Liver (tissue), 8 donors: ENCODE measurements at regions not wholly inside any gene's neighbourhood (a gene's known extent, or its start where the extent isn't known, plus 50 kb on each side); places are given as distances from the start of the nearest gene placed in this dataset.
"Not testable (repeated sequence)": the region's sequence is repeated elsewhere in the genome, so short reads cannot be mapped to it uniquely, and the experiment has no call there.

Experiments
- DNase-seq: peaks from one replicate; pipeline ENCODE4 v3.0.0-alpha.2; 2017; ENCODE audit warnings: low spot score
- H3K27ac ChIP-seq, 2 donors: one replicate each; pipeline ENCODE4 v1.7.0; 2013; ENCODE audit warnings: inconsistent platforms in 2 of 2, low read length in 2 of 2, control low read depth in 1 of 2, low read depth in 1 of 2, mild to moderate bottlenecking in 1 of 2
- H3K27me3 ChIP-seq, 4 donors: one replicate each; pipeline versions ENCODE4 v1.6.1 to v1.7.0; 2013; ENCODE audit warnings: low read length in 3 of 4, inconsistent platforms in 1 of 4, mild to moderate bottlenecking in 1 of 4, moderate library complexity in 1 of 4; ENCODE audit not compliant: control insufficient read depth in 4 of 4, insufficient read depth in 4 of 4
- H3K36me3 ChIP-seq, 4 donors: one replicate each; pipeline versions ENCODE4 v1.6.1 to v1.7.0; 2013; ENCODE audit warnings: low read length in 3 of 4, mild to moderate bottlenecking in 3 of 4, low read depth in 1 of 4, moderate library complexity in 1 of 4; ENCODE audit not compliant: control insufficient read depth in 4 of 4, insufficient read depth in 3 of 4
- H3K4me1 ChIP-seq, 4 donors: one replicate each; pipeline versions ENCODE4 v1.6.1 to v1.7.0; 2013; ENCODE audit warnings: low read length in 3 of 4, mild to moderate bottlenecking in 3 of 4, moderate library complexity in 1 of 4; ENCODE audit not compliant: control insufficient read depth in 4 of 4, insufficient read depth in 4 of 4
- H3K4me3 ChIP-seq, 3 donors: one replicate each; pipeline versions ENCODE4 v1.6.1 to v1.7.0; 2013; ENCODE audit warnings: low read length in 3 of 3, control low read depth in 1 of 3, low read depth in 1 of 3, mild to moderate bottlenecking in 1 of 3
- H3K9ac ChIP-seq, 2 donors: one replicate each; pipeline ENCODE4 v1.7.0; 2013; ENCODE audit warnings: low read length in 2 of 2, mild to moderate bottlenecking in 2 of 2, moderate library complexity in 2 of 2, control low read depth in 1 of 2, low read depth in 1 of 2
- H3K9me3 ChIP-seq, 4 donors: one replicate each; pipeline versions ENCODE4 v1.6.1 to v1.7.0; 2013; ENCODE audit warnings: low read length in 3 of 4; ENCODE audit not compliant: control insufficient read depth in 4 of 4
- EGR1 ChIP-seq, 2 donors: IDR thresholded peaks; 2 replicates each; pipeline ENCODE4 v1.6.1; 2016 to 2018; ENCODE audit warnings: antibody characterized with exemption in 2 of 2, low read depth in 2 of 2
- FOXA1 ChIP-seq: IDR thresholded peaks from 2 replicates; pipeline ENCODE4 v1.6.1; 2016; ENCODE audit warnings: antibody characterized with exemption
- FOXA2 ChIP-seq: IDR thresholded peaks from 2 replicates; pipeline ENCODE4 v1.6.1; 2016; ENCODE audit warnings: antibody characterized with exemption
- GABPA ChIP-seq, 2 donors: IDR thresholded peaks in 1 of 2; conservative IDR thresholded peaks in 1 of 2; 2 replicates each; pipeline ENCODE4 v1.6.1; 2016; ENCODE audit warnings: antibody characterized with exemption in 2 of 2, mild to moderate bottlenecking in 1 of 2, moderate library complexity in 1 of 2
- HNF4A ChIP-seq, 2 donors: conservative IDR thresholded peaks; 2 replicates each; pipeline ENCODE4 v1.6.1; 2016; ENCODE audit warnings: antibody characterized with exemption in 2 of 2, mild to moderate bottlenecking in 2 of 2
- HNF4G ChIP-seq: IDR thresholded peaks from 2 replicates; pipeline ENCODE4 v1.6.1; 2016; ENCODE audit warnings: antibody characterized with exemption
- JUND ChIP-seq, 2 donors: IDR thresholded peaks; 2 replicates each; pipeline ENCODE4 v1.6.1; 2016; ENCODE audit warnings: antibody characterized with exemption in 2 of 2
- NR2F2 ChIP-seq: IDR thresholded peaks from 2 replicates; pipeline ENCODE4 v1.6.1; 2016; ENCODE audit warnings: antibody characterized with exemption
- SP1 ChIP-seq: IDR thresholded peaks from 2 replicates; pipeline ENCODE4 v1.6.1; 2018; ENCODE audit warnings: antibody characterized with exemption, mild to moderate bottlenecking
- TAF1 ChIP-seq: conservative IDR thresholded peaks from 2 replicates; pipeline ENCODE4 v1.6.1; 2016; ENCODE audit warnings: antibody characterized with exemption, mild to moderate bottlenecking
- YY1 ChIP-seq: IDR thresholded peaks from 2 replicates; pipeline ENCODE4 v1.6.1; 2016; ENCODE audit warnings: antibody characterized with exemption, mild to moderate bottlenecking
- WGBS: extraction: QIAGEN DNeasy Blood & Tissue Kit; methylation state at CpG from one replicate; pipeline ENCODE4 v1.1.7; 2013; 5-methylcytosine and 5-hydroxymethylcytosine counted together
- TF ChIP-seq, protein P1 (sequence below): IDR thresholded peaks from 2 replicates; pipeline ENCODE4 v1.6.1; 2016; ENCODE audit warnings: antibody characterized with exemption, mild to moderate bottlenecking
- TF ChIP-seq, protein P2 (sequence below): IDR thresholded peaks from 2 replicates; pipeline ENCODE4 v1.6.1; 2016; ENCODE audit warnings: antibody characterized with exemption
- TF ChIP-seq, protein P3 (sequence below): IDR thresholded peaks from 2 replicates; pipeline ENCODE4 v1.6.1; 2016; ENCODE audit warnings: antibody characterized with exemption
- TF ChIP-seq, protein P4 (sequence below): fragments of 150-350 bp; IDR thresholded peaks from 2 replicates; pipeline ENCODE4 v1.5.1; 2017; ENCODE audit warnings: improper control_type of control experiment, low read depth, low read length; ENCODE audit not compliant: missing input control
- TF ChIP-seq, protein P5 (sequence below): IDR thresholded peaks from 2 replicates; pipeline ENCODE4 v1.6.1; 2016; ENCODE audit warnings: antibody characterized with exemption
- donor health status: healthy.
- donor health status: healthy.
- donor health status: healthy.
- donor health status: healthy.
- donor health status: healthy.

DNA sequence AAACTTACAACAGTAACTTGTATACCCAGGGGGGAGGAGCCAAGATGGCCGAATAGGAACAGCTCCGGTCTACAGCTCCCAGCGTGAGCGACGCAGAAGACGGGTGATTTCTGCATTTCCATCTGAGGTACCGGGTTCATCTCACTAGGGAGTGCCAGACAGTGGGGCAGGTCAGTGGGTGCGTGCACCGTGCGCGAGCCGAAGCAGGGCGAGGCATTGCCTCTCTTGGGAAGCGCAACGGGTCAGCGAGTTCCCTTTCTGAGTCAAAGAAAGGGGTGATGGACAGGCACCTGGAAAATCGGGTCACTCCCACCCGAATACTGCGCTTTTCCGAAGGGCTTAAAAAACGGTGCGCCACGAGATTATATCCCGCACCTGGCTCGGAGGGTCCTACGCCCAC lies 278.8 kb downstream of the FAM47B start:
- H3K36me3 ChIP-seq, result not testable (repeated sequence)

GRCh38 chrX:35244088-35244741 lies 301.6 kb downstream of the FAM47B start:
- Histone ChIP-seq H3K9ac (no peak overlapping the region), H3K4me3 (no peak overlapping the region), H3K9me3 (no peaks in the 10 kb centered on the region), H3K4me1 (no peaks in the 10 kb centered on the region), H3K27me3 (no peaks in the 10 kb centered on the region), H3K27ac (no peak overlapping the region), H3K36me3 (no peaks in the 10 kb centered on the region)
- DNase-seq, result no peak
- TF ChIP-seq GABPA (IDR thresholded peaks at IDR 0.05 in 1 of 2, conservative IDR thresholded peaks at IDR 0.05 in 1 of 2) (no peak), HNF4G (no peak), HNF4A (conservative IDR thresholded peaks at IDR 0.05) (no peak)
- TF ChIP-seq, protein P1, sequence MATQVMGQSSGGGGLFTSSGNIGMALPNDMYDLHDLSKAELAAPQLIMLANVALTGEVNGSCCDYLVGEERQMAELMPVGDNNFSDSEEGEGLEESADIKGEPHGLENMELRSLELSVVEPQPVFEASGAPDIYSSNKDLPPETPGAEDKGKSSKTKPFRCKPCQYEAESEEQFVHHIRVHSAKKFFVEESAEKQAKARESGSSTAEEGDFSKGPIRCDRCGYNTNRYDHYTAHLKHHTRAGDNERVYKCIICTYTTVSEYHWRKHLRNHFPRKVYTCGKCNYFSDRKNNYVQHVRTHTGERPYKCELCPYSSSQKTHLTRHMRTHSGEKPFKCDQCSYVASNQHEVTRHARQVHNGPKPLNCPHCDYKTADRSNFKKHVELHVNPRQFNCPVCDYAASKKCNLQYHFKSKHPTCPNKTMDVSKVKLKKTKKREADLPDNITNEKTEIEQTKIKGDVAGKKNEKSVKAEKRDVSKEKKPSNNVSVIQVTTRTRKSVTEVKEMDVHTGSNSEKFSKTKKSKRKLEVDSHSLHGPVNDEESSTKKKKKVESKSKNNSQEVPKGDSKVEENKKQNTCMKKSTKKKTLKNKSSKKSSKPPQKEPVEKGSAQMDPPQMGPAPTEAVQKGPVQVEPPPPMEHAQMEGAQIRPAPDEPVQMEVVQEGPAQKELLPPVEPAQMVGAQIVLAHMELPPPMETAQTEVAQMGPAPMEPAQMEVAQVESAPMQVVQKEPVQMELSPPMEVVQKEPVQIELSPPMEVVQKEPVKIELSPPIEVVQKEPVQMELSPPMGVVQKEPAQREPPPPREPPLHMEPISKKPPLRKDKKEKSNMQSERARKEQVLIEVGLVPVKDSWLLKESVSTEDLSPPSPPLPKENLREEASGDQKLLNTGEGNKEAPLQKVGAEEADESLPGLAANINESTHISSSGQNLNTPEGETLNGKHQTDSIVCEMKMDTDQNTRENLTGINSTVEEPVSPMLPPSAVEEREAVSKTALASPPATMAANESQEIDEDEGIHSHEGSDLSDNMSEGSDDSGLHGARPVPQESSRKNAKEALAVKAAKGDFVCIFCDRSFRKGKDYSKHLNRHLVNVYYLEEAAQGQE, result no peak
- TF ChIP-seq, protein P2, sequence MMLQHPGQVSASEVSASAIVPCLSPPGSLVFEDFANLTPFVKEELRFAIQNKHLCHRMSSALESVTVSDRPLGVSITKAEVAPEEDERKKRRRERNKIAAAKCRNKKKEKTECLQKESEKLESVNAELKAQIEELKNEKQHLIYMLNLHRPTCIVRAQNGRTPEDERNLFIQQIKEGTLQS, result no peak
- TF ChIP-seq, protein P3, sequence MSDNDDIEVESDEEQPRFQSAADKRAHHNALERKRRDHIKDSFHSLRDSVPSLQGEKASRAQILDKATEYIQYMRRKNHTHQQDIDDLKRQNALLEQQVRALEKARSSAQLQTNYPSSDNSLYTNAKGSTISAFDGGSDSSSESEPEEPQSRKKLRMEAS, result no peak
- TF ChIP-seq, protein P4, sequence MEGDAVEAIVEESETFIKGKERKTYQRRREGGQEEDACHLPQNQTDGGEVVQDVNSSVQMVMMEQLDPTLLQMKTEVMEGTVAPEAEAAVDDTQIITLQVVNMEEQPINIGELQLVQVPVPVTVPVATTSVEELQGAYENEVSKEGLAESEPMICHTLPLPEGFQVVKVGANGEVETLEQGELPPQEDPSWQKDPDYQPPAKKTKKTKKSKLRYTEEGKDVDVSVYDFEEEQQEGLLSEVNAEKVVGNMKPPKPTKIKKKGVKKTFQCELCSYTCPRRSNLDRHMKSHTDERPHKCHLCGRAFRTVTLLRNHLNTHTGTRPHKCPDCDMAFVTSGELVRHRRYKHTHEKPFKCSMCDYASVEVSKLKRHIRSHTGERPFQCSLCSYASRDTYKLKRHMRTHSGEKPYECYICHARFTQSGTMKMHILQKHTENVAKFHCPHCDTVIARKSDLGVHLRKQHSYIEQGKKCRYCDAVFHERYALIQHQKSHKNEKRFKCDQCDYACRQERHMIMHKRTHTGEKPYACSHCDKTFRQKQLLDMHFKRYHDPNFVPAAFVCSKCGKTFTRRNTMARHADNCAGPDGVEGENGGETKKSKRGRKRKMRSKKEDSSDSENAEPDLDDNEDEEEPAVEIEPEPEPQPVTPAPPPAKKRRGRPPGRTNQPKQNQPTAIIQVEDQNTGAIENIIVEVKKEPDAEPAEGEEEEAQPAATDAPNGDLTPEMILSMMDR, result no peak
- WGBS, result 61% methylated on average over 3 of the region's 3 CpGs

More for the DNA sequence above, 278.8 kb downstream of the FAM47B start:
- not testable (repeated sequence) for H3K27ac ChIP-seq, H3K27me3 ChIP-seq, H3K9me3 ChIP-seq, H3K4me1 ChIP-seq, H3K4me3 ChIP-seq, H3K9ac ChIP-seq, DNase-seq
- WGBS, result 85% methylated on average over 26 of the region's 26 CpGs

DNA sequence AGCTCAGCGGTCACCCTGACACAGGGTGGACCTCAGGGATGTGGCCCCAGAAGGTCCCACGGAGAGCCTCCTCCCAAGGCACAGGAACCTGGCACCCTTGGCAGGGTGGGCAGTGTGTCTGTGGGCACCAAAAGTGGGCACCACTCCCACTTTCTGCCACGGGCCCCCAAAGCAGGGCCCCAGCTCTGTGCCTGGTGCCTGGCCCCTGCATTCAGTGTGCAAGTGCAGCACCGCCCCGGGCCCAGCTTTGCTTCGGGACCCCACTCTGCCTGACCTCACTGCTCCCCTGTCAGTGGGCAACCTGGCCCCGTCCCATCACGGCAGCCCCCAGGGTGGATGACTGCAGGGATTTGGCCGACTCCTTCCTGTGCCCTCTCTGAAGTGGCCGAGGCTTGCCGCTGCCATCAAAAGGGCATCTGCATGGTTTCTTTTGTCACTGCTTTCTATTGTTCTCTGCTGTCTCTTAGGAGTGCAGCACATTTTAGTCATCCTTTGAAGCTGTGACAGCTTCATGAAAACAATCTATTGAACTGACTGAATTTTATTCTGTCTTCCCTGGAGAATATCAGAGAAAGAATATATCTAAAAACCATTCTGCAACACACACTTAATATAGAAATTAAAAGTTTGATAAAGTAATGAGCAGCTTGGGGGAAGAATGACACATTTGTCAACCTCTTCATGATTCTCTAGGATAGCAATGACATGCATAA lies 302.4 kb downstream of the FAM47B start:
- DNase-seq, result no peak
- Histone ChIP-seq H3K9me3 (no peaks in the 10 kb centered on the region), H3K27me3 (no peaks in the 10 kb centered on the region), H3K4me1 (no peaks in the 10 kb centered on the region), H3K4me3 (no peak overlapping the region), H3K27ac (no peak overlapping the region), H3K36me3 (no peaks in the 10 kb centered on the region), H3K9ac (no peak overlapping the region)
- 93% methylated on average over 11 of the region's 11 CpGs for WGBS
- TF ChIP-seq, protein P2, result no peak
- TF ChIP-seq, protein P5, sequence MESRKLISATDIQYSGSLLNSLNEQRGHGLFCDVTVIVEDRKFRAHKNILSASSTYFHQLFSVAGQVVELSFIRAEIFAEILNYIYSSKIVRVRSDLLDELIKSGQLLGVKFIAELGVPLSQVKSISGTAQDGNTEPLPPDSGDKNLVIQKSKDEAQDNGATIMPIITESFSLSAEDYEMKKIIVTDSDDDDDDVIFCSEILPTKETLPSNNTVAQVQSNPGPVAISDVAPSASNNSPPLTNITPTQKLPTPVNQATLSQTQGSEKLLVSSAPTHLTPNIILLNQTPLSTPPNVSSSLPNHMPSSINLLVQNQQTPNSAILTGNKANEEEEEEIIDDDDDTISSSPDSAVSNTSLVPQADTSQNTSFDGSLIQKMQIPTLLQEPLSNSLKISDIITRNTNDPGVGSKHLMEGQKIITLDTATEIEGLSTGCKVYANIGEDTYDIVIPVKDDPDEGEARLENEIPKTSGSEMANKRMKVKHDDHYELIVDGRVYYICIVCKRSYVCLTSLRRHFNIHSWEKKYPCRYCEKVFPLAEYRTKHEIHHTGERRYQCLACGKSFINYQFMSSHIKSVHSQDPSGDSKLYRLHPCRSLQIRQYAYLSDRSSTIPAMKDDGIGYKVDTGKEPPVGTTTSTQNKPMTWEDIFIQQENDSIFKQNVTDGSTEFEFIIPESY, result no peak
- TF ChIP-seq SP1 (no peak), TAF1 (no peak), FOXA2 (no peak), EGR1 (IDR thresholded peaks at IDR 0.05; ENCODE audit: low read depth in 2 of 2) (no peak), YY1 (no peak), NR2F2 (no peak), FOXA1 (no peak), HNF4G (no peak), HNF4A (conservative IDR thresholded peaks at IDR 0.05) (no peak), JUND (IDR thresholded peaks at IDR 0.05) (no peak)
- TF ChIP-seq, protein P4, result no peak
